ENCODE measurements at regions not wholly inside any gene's neighbourhood (a gene's known extent, or its start where the extent isn't known, plus 50 kb on each side); places are given as distances from the start of the nearest gene placed in this dataset.

- no peak overlapping the region for H3K27ac ChIP-seq
- TF ChIP-seq ZFX (IDR thresholded peaks at IDR 0.05; ENCODE audit: borderline replicate concordance): no peak
- TF ChIP-seq, protein P1, sequence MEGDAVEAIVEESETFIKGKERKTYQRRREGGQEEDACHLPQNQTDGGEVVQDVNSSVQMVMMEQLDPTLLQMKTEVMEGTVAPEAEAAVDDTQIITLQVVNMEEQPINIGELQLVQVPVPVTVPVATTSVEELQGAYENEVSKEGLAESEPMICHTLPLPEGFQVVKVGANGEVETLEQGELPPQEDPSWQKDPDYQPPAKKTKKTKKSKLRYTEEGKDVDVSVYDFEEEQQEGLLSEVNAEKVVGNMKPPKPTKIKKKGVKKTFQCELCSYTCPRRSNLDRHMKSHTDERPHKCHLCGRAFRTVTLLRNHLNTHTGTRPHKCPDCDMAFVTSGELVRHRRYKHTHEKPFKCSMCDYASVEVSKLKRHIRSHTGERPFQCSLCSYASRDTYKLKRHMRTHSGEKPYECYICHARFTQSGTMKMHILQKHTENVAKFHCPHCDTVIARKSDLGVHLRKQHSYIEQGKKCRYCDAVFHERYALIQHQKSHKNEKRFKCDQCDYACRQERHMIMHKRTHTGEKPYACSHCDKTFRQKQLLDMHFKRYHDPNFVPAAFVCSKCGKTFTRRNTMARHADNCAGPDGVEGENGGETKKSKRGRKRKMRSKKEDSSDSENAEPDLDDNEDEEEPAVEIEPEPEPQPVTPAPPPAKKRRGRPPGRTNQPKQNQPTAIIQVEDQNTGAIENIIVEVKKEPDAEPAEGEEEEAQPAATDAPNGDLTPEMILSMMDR (IDR thresholded peaks at IDR 0.05): no peak
These were observed 1484.9 kb upstream of the TMEM132C start for GRCh38 chr12:126782083-126782482.

DNA sequence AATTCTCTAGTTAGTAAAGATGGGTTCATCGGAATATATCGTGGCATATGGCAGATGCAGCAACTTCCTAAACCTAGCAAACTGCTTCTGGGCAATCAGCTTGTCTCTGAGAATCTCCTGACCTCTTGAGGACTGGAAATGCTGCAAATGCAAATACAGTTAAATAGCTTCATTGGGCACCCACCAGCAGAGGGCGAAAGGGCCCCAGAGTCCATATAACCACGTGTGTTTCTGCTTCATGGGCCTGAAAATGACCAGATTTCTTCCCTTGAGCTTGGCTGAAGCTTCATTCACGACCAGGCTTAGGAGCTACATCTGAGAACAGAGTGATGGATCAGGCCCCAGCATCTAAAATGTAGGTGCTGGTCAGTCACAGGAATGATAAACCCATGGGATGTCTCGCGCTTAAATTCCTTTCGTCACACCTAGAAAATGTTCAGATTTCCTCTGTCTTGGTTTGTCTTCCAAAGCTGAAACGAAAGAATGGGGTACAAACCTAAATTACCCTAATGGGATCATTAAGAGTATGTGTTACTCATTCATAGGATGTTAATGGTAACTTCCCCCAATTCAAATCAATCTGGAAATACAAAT is 1482.5 kb upstream of the TMEM132C start:
- no peak overlapping the region for H3K27ac ChIP-seq
- TF ChIP-seq, protein P1 (IDR thresholded peaks at IDR 0.05): peak; percentile 86
- no peak for TF ChIP-seq ZFX (IDR thresholded peaks at IDR 0.05; ENCODE audit: borderline replicate concordance)

GRCh38 chr12:126789963-126790362 is 1477.0 kb upstream of the TMEM132C start:
- TF ChIP-seq, protein P1 (IDR thresholded peaks at IDR 0.05): no peak
- TF ChIP-seq ZFX (IDR thresholded peaks at IDR 0.05; ENCODE audit: borderline replicate concordance): no peak

DNA sequence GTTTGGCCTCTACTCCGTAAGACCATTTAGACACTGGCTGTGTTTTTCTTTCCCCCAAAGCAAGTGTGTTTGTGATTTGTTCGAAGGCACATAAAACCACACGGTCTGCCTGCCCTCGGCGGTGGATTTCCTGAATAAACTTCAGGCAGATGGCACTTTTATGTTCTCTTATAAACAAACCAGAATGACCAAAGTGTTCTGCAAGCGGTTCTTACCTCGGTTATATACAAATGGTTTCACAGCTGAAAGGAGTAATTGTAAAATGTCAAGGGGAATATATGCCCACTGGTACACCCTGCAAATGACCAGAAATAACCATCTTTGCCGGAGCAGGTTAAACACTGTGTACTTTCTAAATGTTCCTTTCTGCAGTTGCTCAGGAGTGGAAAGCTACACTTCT is 1475.8 kb upstream of the TMEM132C start:
- no peak overlapping the region for H3K27ac ChIP-seq

More at GRCh38 chr12:126789963-126790362, 1477.0 kb upstream of the TMEM132C start:
- H3K27ac ChIP-seq: no peak overlapping the region

GRCh38 chr12:126792411-126792810 is 1474.6 kb upstream of the TMEM132C start:
- TF ChIP-seq, protein P1 (IDR thresholded peaks at IDR 0.05): no peak
- TF ChIP-seq ZFX (IDR thresholded peaks at IDR 0.05; ENCODE audit: borderline replicate concordance): no peak
- no peak overlapping the region for H3K27ac ChIP-seq

More for the DNA sequence above, 1475.8 kb upstream of the TMEM132C start:
- no peak for TF ChIP-seq ZFX (IDR thresholded peaks at IDR 0.05; ENCODE audit: borderline replicate concordance)
- TF ChIP-seq, protein P1 (IDR thresholded peaks at IDR 0.05): no peak

- no peak overlapping the region for H3K27ac ChIP-seq
- TF ChIP-seq ZFX (IDR thresholded peaks at IDR 0.05; ENCODE audit: borderline replicate concordance): no peak
- TF ChIP-seq, protein P1 (IDR thresholded peaks at IDR 0.05): no peak
These were observed 1469.4 kb upstream of the TMEM132C start for GRCh38 chr12:126797525-126797924.

GRCh38 chr12:126798449-126798848 is 1468.5 kb upstream of the TMEM132C start:
- TF ChIP-seq, protein P1 (IDR thresholded peaks at IDR 0.05): no peak
- TF ChIP-seq ZFX (IDR thresholded peaks at IDR 0.05; ENCODE audit: borderline replicate concordance): no peak
- H3K27ac ChIP-seq: no peak overlapping the region
